Fibroblast of lung (primary cell): ENCODE measurements at regions not wholly inside any gene's neighbourhood (a gene's known extent, or its start where the extent isn't known, plus 50 kb on each side); places are given as distances from the start of the nearest gene placed in this dataset.

ENCODE experiments used
- EZH2 ChIP-seq: IDR thresholded peaks from 2 replicates; pipeline ENCODE4 v1.5.1; 2012; ENCODE audit warnings: low read length, control low read depth, mild to moderate bottlenecking; ENCODE audit errors: missing control alignments
- TF ChIP-seq, protein P1 (sequence below), 2 donors: IDR thresholded peaks in 1 of 2; conservative IDR thresholded peaks in 1 of 2; 1 replicate in 1 of 2; 2 replicates in 1 of 2; pipeline ENCODE4 v1.5.1; 2011 to 2012; ENCODE audit warnings: low read length in 2 of 2, control low read depth in 1 of 2, inconsistent platforms in 1 of 2, low read depth in 1 of 2, mild to moderate bottlenecking in 1 of 2

DNA sequence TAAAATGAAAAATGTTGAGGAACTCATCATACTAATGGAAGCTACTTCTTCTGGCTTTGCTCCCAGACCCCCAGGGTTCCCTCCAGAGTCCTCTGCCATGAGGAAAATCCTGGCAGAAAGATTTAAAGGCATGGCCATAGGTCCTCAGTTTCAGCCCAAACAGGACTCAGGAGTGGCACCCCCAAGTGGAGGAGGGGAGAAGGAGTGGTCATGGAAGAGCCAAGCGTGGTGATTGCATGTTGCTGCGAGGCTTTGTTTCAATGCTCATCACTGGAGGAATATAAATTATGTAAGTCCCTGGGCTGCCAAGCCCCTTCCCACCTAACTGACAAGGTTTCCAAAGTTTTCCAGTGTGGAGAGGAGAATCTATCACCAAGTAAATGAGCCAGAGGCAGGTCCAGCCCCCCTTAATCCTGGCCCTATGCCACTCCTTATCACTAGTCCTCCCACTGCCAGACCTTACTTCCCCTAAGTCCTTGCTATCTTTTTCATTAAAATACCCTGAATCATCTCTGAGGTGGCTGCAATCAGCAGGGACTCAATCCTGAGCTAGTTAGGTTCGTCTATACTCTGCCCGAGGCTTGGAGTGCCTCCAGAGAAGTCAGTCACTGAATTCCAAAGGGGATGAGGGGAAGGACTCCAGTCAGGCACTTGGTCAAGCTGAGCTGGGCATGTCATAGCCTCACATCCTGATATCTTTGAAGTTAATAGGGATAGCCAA, 70.7 kb upstream of the TAF1L start:
- TF ChIP-seq EZH2: no peak
- TF ChIP-seq, protein P1, sequence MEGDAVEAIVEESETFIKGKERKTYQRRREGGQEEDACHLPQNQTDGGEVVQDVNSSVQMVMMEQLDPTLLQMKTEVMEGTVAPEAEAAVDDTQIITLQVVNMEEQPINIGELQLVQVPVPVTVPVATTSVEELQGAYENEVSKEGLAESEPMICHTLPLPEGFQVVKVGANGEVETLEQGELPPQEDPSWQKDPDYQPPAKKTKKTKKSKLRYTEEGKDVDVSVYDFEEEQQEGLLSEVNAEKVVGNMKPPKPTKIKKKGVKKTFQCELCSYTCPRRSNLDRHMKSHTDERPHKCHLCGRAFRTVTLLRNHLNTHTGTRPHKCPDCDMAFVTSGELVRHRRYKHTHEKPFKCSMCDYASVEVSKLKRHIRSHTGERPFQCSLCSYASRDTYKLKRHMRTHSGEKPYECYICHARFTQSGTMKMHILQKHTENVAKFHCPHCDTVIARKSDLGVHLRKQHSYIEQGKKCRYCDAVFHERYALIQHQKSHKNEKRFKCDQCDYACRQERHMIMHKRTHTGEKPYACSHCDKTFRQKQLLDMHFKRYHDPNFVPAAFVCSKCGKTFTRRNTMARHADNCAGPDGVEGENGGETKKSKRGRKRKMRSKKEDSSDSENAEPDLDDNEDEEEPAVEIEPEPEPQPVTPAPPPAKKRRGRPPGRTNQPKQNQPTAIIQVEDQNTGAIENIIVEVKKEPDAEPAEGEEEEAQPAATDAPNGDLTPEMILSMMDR (conservative IDR thresholded peaks at IDR 0.05 in 1 of 2, IDR thresholded peaks at IDR 0.05 in 1 of 2; ENCODE audit: low read depth in 1 of 2, low read length in 2 of 2): no peak
